ENCODE measurements at regions not wholly inside any gene's neighbourhood (a gene's known extent, or its start where the extent isn't known, plus 50 kb on each side); places are given as distances from the start of the nearest gene placed in this dataset.
"Not testable (repeated sequence)": the region's sequence is repeated elsewhere in the genome, so short reads cannot be mapped to it uniquely, and the experiment has no call there.

DNA sequence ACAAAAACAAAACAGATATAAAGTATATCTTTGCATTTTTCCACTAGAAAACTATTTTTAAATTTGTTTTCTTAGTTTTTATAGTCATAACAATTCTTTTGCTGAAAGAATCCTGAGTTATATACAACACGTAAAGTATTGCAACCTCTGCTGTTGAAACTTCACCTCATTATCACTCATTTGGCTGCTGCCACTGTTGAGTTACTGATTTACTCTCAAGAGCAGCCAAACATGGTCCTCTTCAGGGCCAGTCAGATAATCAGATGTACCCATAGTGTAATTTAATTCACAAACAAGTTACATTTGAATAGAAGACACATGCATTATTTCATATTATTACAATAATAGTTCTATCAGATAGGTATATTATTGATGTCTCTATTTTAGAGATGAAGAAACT is 235.6 kb downstream of the UBE2NL start:
- not testable (repeated sequence) for TF ChIP-seq POLR2A (IDR thresholded peaks at IDR 0.05; ENCODE audit: low read depth, low read length); TAF1 (IDR thresholded peaks at IDR 0.05; ENCODE audit: borderline replicate concordance, low read depth, low read length)

Measured in GM12892 (cell line).